RPMI8226 (cell line): ENCODE measurements at regions not wholly inside any gene's neighbourhood (a gene's known extent, or its start where the extent isn't known, plus 50 kb on each side); places are given as distances from the start of the nearest gene placed in this dataset.
"Not testable (repeated sequence)": the region's sequence is repeated elsewhere in the genome, so short reads cannot be mapped to it uniquely, and the experiment has no call there.

Experiments
- DNase-seq: peaks from one replicate; pipeline ENCODE4 v3.0.0-alpha.2; 2015

DNA sequence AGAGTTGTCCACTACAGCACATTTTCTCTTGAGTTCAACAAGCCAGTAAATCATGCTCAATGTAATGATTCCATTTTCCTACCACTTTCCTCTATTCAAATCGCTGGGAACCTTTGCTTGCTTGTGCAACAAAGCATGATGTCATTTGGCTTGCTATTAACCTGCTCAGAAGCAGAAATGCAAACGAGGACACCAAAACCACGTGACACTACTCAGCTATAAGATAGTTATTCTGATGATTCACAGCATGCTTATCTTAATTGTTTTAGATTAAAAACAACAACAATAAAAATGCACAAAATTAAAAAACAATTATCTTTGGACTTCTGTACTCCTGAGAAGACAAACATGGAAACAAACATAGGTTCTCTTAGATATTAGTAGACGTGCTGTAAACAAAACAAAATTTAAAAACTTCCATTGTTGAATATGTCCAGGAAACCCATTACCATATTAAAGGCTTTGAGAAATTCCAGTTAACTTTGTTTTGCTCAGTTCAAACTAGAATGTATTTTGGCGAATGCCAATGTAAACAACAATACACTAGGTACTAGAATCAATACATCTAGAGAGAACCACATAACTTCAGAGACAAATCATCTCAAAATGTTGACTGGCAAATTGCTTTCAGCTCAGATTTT lies 77.5 kb upstream of the KRAS start:
- DNase-seq, result no peak

DNA sequence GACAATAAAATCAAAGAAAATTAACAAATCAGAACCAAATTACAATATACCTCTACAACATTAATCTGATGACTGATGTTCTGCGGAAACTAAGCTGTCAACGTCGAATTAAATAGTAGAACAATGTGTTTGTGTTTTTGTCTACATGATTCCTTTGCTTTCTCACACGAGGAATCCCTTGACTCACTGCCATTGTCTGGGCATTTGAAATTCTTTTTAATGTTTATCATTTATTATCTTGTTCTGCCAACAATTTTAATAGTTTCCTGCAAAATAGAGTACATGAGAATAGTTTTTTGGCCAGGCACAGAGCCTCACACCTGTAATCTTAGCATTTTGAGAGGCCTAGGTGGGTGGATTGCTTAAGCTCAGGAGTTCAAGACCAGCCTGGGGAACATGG lies 76.6 kb upstream of the KRAS start:
- DNase-seq, result no peak

DNA sequence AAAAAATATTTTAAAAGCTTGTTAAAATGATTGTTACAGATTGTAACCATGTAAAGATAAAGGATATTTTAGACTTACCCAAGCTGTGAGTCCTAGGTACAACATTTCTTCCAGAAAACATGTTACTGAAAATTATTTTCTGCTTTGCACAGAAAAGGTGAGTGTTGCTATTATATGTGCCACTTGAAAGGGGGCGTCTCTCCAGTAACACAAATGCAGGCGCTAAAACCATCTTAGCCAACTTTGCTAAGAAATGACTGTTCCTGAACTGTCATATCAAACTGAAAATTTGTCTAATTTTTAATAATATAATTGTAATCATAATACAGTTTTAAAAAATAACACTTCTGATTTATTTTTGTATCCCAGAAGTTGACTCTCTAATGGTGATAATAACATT lies 75.6 kb upstream of the KRAS start:
- DNase-seq, result no peak

DNA sequence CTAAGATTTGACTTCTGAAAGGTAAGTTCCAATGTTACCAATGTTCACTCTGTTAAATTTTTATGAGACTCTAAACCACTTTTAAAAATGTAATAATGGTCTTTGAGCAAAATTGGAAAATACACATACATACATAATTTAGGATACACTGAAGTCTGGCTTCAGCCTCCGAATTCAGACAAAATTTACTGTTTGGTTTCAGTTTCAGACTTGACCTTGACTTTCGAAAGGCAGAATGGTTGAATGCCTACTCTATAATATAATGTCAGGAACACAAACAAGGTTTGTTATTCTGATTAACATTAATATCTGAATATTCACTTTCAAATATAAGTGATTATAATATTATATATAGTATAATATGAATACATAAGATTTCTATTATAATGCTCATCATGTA lies 74.1 kb upstream of the KRAS start:
- DNase-seq, result peak; percentile 54

DNA sequence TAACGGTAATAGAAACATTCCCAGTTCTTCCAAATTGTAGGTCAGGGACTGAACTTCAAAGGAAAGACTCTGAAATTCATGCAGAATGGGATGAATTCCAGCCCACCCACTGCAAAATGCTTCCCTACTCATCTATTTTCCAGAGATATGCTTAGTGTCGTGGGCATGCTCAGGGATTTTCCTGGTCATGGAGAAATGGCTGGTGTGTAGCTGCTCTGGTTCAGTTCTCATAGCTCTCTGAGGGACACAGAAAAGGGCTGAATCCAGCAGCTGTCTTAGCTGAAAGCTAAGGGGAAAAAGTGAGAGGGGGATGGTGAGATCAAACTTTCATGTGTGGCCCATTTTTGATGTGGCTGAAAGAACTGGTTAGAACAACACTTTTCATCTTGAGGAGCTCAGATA lies 72.9 kb upstream of the KRAS start:
- peak; percentile 68 for DNase-seq

DNA sequence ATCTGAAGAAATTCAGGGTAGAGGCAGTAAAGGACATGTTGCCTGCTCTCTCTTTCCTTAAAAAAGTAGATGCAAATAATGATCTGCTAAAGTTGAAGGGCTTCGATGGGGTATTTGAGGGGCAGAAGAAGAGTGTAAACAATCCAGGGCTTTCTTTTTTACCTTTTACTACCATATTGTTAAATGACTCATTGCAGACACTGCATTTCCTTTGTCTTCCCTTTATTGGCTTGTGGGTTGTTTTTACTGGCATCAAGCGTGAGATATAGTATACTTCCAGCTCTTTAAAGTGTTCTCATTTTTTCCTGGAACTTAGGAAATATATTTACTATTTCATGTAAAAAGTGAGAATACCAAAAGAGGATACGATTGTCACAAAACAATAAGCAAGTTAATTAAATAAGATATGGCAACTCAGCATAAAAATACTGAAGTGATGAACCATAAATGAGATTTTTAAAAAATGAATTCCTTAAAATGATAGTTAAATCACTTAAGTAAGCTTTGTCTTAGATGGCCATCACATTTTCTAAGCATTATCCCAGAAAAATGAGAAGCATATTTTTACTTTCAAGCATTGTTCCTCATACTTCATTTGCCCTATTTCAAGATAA lies 72.3 kb upstream of the KRAS start:
- no peak for DNase-seq

DNA sequence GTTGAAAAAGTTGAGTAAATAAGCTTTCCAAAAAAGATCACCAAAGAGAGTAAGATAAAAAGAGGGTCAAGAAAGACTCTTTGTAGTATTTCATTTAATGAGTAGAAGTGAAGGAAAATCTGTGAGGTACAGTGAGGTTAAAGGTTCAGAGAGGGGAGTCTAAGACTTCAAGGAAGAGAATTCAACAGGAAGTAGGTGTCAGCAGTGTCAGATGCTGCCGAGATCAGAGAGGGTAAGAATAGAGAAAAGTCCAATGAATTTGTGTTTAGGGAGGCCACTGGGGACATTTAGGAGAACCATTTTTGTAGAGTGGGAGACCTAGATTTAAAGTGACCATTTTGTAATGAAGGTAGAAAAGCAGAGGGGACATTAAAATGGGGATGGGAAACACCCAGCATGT lies 71.6 kb upstream of the KRAS start:
- DNase-seq, result no peak

DNA sequence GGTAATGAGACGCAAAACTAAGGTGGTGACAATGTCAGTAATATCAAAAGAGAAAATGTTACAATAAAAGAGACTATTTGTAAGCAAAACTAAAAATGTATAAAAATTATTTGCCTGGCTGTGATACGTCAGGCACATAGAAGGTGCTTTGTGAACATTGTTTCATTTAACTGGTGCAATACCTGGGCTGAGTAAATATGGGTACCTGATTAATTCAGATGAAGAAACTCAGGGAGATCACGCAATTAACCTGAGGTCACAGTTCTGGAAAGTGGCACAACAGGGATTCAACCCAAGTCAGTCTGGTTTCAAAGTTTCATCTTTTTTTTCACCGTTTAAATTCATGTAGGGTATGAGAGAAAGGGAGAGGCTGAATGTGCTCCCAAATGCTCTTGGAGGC lies 71.0 kb upstream of the KRAS start:
- DNase-seq, result no peak

DNA sequence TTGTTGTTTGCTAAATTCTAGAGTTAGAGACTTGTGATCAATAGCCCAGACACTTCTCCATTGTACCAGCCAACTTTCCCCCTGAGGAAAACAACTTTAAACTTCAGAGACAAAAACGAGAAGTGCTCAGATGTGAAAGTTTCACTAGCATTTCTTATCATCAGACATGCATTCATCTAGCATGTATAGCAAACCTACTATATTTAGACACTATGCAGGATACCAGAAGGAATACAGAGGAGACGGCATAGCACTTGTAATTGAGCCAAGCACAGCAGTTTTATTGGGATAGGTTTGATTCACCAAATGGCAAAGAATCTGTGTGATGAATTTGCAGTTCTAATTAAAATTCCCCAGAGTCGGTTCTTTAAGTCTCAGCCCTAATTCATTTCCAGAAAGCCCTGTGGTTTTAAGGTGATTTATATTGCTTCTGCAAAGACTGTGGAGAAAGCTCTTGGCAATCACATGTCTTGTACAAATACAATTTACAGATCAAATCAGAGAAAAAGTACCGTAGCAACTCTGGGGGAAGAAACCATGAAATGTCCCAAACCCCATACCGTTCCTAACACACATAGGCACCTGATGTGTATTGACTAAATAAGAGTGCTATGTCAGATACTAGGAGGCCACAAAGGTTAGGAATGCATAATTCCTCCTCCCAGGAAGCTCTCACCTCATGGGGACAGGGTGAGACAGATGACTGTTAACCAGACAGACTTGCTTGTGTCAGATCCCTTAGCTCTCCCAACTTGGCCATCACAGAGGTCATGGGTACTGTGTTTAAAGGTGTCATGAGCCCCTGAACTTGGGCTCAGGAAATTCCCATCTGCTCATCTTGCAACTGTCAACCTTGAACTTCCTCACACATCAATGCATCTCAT lies 69.6 kb upstream of the KRAS start:
- peak; percentile 63 for DNase-seq

DNA sequence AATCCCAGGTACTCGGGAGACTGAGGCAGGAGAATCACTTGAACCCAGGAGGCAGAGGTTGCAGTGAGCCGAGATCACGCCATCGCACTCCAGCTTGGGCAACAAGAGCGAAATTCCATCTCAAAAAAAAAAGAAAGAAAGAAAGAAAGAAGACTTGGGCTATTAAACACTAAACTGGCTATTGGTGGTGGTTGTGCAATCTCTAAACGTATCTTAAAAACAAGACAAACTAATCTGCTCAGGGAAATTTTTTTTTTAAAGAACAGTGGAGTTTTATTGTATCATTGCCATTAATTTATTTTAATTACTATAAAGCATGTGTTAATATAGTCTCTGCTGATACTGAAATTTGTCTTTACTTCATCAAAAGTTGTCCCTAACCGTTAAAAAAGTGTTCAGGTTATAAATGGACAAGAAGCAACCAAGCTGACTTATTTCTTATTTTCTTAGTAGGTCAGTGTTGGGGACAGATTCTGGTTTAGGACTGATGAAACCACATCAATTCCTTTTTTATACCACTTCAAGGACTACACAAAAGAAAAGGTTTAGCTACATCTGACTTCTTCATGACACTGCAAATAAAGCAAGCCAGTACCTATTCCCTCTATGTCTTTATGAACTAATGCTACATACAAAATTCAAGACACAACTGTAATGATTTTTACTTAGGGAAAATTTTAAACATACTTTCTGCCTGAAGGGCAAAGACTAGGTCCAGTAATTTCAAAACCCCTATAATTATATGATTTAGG lies 68.7 kb upstream of the KRAS start:
- DNase-seq, result no peak

DNA sequence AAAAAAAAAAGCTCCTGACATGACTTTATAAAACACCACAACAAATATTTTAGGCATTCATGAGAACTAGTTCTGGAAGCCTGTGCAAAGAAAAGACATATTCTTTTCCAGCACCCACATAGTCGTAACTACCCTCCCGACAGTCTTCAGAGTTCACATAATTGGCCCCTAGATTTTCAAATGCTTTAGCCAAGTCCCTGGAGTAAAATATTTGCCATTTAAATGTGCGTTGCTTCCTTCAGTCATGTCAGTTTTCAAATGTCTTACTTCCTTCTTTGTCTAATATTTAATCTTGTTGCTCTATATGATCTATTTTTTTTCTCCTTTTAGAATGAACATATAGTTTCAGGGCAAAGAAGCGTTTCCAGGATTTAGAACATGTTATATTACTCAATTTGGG lies 66.8 kb upstream of the KRAS start:
- DNase-seq, result no peak

DNA sequence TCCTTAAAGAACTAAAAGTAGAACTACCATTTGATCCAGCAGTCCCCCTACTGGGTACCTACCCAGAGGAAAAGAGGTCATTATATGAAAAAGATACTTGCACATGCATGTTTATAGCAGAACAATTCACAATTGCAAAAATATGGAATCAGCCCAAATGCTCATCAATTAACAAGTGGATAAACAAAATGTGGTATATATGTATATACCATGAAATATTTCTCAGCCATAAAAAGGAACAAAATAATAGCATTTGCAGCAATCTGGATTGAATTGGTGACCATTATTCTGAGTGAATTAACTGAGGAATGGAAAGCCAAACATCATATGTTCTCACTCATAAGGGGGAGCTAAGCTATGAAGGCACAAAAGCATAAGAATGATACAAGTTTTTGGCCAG lies 64.7 kb upstream of the KRAS start:
- no peak for DNase-seq

DNA sequence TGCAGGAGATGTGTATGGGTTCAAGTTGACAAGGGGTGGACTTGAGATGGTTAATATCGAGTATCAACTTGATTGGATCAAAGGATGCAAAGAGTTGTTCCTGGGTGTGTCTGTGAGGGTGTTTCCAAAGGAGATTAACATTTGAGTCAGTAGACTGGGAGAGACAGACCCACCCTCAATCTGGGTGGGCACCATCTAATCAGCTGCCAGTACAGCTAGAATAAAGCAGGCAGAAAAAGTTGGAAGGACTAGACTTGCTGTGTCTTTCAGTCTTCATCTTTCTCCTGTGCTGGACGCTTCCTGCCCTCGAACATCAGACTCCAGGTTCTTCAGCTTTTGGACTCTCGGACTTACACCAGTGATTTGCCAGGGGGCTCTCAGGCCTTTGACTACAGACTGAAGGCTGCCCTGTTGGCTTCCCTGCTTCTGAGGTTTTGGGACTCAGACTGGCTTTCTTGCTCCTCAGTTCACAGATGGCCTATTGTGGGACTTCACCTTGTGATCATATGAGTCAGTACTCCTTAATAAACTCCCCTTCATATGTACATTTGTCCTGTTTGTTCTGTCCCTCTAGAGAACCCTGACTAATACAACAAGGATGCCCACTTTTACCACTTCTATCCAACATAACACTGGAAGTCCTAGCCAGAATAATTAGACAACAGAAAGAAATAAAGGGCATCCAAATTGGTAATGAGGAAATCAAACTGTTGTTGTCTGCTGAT lies 62.7 kb upstream of the KRAS start:
- not testable (repeated sequence) for DNase-seq

DNA sequence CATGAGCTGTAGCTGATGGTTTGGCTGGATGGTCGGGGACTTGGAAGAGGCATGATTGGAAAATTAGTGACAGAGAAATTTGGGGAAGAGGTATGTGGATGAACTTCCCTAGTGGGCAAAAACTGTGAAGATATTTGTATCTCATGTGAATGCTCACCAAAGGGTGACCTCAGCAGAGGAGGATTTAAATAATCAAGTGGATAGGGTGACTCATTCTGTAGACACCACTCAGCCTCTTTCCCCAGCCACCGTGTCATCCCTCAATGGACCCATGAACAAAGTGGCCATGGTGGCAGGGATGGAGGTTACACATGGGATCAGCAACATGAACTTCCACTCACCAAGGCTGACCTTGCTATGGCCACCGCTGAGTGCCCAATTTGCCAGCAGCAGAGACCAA lies 60.8 kb upstream of the KRAS start:
- DNase-seq, result no peak

DNA sequence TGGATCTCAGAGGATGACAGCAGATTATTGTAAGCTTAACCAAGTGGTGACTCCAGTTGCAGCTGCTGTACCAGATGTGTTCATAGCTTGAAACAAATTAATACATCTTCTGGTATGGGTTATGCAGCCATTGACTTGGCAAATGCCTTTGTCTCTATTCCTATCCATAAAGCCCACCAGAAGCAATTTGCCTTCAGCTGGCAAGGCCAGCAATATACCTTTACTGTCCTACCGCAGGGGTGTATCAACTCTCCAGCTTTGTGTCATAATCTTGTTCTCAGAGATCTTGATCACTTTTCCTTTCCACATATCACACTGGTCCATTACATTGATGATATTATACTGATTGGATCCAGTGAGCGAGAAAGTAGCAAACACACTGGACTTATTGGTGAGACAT lies 59.3 kb upstream of the KRAS start:
- not testable (repeated sequence) for DNase-seq

DNA sequence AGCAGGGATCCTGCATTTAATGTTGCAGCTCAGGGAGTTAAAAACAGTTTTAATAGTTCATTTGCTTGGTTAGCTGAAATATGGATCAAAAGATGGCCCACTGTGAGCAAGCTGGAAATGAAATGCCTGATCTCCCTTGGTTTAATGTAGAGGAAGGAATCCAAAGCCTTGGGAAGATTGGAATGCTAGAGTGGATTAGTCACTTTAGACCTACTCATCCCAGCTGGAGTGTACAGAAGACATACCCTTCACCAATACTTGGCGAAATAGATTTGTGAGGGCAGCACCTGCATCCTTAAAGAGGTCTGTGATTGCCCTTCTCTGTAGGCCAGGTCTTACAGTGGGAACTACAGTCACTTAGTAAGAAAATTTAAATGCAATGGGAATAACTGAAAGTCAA lies 58.0 kb upstream of the KRAS start:
- DNase-seq, result no peak

DNA sequence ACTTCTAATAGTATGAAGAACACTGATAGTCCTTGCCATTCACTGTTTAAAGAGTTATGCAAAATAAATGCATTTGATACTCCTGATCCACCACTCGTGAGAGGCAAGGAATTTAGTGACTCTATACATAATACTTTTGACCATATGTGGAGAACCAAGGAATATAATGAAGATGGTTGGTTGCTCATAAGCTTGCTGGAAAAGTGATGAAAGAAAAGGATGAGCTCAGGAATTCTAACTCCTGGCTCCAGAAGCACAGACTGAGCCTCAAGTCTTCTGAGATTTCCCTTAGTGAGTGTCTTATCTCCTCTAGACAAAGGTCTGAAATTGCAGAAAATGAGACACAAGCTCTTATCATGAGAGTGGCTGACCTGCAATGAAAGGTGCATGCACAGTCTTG lies 57.1 kb upstream of the KRAS start:
- no peak for DNase-seq

DNA sequence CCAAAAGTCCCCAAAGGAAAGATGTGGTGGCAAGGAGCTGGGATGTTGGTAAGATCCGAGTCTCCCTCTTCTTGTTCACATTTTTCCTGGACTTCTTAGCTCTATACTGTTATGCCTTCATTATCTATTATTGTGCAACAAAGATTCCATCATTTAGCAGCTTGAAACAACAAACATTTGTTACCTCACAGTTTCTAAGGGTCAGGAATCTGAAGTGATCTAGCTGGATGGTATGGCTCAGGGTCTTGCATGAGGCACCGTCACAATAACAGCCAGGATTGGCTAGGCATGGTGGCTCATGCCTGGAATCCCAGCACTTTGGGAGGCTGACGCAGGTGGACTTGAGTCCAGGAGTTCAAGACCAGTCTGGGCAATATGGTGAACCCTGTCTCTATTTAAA lies 51.1 kb upstream of the KRAS start:
- DNase-seq, result no peak
